HepG2 (cell line): ENCODE measurements at regions not wholly inside any gene's neighbourhood (a gene's known extent, or its start where the extent isn't known, plus 50 kb on each side); places are given as distances from the start of the nearest gene placed in this dataset.

Experiments used
- AHDC1 ChIP-seq: sonication (generic); formaldehyde crosslinking; IDR thresholded peaks from 2 replicates; pipeline ENCODE4 v1.5.1; 2020; ENCODE audit warnings: mild to moderate bottlenecking, missing genetic modification reagents, borderline replicate concordance
- ARID3A ChIP-seq: IDR thresholded peaks from 2 replicates; pipeline ENCODE4 v1.6.1; 2012; ENCODE audit warnings: low read depth, low read length, improper control_type of control experiment
- PITX1 ChIP-seq: sonication (generic); formaldehyde crosslinking; IDR thresholded peaks from 2 replicates; pipeline ENCODE4 v1.5.1; 2020; ENCODE audit warnings: mild to moderate bottlenecking, missing genetic modification reagents
- SRF ChIP-seq: IDR thresholded peaks from 2 replicates; pipeline ENCODE4 v1.6.1; 2011; ENCODE audit warnings: mild to moderate bottlenecking, low read depth, low read length, moderate library complexity
- TEAD3 ChIP-seq: optimal IDR thresholded peaks from 2 replicates; pipeline ENCODE3; 2016; ENCODE audit warnings: borderline replicate concordance
- ZNF556 ChIP-seq: sonication (generic); formaldehyde crosslinking; IDR thresholded peaks from 2 replicates; pipeline ENCODE4 v1.4.0; 2020; ENCODE audit warnings: mild to moderate bottlenecking, missing genetic modification reagents, borderline replicate concordance
- ZSCAN22 ChIP-seq: sonication (generic); formaldehyde crosslinking; IDR thresholded peaks from 2 replicates; pipeline ENCODE4 v1.4.0; 2020; ENCODE audit warnings: mild to moderate bottlenecking, missing genetic modification reagents
- TF ChIP-seq, protein P1 (sequence below): sonication (generic); formaldehyde crosslinking; IDR thresholded peaks from 2 replicates; pipeline ENCODE4 v1.9.0; 2022; ENCODE audit warnings: low read depth, missing genetic modification reagents

DNA sequence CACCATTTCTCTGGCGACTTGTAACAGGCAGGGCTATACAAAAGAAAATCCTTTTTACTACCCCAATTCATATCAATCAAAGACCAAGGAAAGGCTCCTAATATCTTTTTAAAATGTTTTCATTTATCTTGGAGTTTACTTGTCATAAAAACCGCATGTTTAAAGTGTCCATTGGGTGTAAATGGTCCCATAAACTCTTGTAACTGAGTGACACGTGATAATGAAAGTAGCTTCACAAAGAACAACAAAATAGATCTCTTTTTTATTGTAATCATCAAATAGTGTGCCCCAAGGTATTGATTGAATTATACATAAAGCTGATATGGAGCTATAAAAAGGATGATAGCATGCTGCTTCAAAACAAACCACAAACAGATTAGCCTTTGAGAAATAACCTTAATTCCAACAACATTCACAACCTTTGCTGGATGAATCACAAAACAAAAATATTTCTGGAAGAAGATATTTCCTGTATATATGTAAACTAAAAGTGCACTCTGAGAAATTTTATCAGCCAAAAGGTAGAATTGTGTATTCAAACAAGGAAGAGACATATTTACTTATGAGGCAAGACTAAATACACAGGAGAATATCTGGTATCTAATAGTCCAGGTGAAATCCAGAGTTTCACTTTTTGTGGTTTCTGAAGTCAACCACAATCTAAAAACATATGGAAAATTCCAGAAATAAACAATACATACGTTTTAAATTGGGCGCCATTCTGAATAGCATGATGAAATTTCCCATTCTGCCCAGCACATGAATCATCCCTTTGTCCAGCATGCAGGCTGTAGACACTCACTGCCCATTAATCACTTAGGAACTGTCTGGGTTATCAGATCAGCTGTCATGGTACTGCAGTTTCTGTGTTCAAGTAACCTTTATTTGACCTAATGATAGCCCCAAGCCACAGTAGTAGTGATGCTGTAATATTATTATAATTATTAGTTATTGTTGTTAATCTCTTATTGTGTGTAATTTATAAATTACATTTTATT lies 237.5 kb downstream of the PIK3C3 start (continued):
- TF ChIP-seq AHDC1 (CRISPR knock-in tag) (no peak), ZNF556 (CRISPR knock-in tag) (no peak), ZSCAN22 (CRISPR knock-in tag) (no peak), TEAD3 (peak; percentile 25), PITX1 (CRISPR knock-in tag) (no peak), SRF (no peak), ARID3A (no peak; the same call in 1 of the 2 replicates)
- TF ChIP-seq, protein P1, sequence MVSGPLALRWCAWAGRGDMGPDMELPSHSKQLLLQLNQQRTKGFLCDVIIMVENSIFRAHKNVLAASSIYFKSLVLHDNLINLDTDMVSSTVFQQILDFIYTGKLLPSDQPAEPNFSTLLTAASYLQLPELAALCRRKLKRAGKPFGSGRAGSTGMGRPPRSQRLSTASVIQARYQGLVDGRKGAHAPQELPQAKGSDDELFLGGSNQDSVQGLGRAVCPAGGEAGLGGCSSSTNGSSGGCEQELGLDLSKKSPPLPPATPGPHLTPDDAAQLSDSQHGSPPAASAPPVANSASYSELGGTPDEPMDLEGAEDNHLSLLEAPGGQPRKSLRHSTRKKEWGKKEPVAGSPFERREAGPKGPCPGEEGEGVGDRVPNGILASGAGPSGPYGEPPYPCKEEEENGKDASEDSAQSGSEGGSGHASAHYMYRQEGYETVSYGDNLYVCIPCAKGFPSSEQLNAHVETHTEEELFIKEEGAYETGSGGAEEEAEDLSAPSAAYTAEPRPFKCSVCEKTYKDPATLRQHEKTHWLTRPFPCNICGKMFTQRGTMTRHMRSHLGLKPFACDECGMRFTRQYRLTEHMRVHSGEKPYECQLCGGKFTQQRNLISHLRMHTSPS (CRISPR knock-in tag) = no peak
